ENCODE measurements at regions not wholly inside any gene's neighbourhood (a gene's known extent, or its start where the extent isn't known, plus 50 kb on each side); places are given as distances from the start of the nearest gene placed in this dataset.

- no CpG with 5 or more reads among the region's 2 CpGs for WGBS (ENCODE audit: extremely low coverage, insufficient read length, low lambda C conversion rate)
- Histone ChIP-seq H3T11ph (ENCODE audit: low read length) (no peak overlapping the region), H4K20me1 (ENCODE audit: control insufficient read depth, insufficient read depth, insufficient read length) (no peaks in the 10 kb centered on the region), H2AK5ac (ENCODE audit: insufficient read length, low read length) (no peak overlapping the region), H2BK20ac (ENCODE audit: low read depth, low read length, poor library complexity, severe bottlenecking) (no peak overlapping the region), H2BK12ac (ENCODE audit: insufficient read length, low read depth, low read length) (no peak overlapping the region), H3K4ac (ENCODE audit: low read depth, low read length) (no peak overlapping the region), H3K14ac (ENCODE audit: insufficient read depth, low read length) (no peak overlapping the region), H3K23me2 (ENCODE audit: insufficient read length, low read depth, low read length, poor library complexity, severe bottlenecking) (no peaks in the 10 kb centered on the region), H3K4me1 (ENCODE audit: insufficient read depth, low read length) (no peaks in the 10 kb centered on the region), H3K56ac (ENCODE audit: insufficient read length, low read depth, low read length) (no peak overlapping the region), H2BK15ac (ENCODE audit: low read depth, low read length) (no peak overlapping the region), H4K8ac (replicated peaks; ENCODE audit: insufficient read length, low read depth, low read length) (no peak overlapping the region), H3K23ac (ENCODE audit: insufficient read length, low read depth, low read length) (no peak overlapping the region), H3K9ac (ENCODE audit: extremely low read depth, insufficient read length, low read length) (no peak overlapping the region), H3K27ac (ENCODE audit: insufficient read length, low read depth, low read length) (no peak overlapping the region), H3K79me2 (ENCODE audit: insufficient read depth, low read length) (no peaks in the 10 kb centered on the region), H2BK5ac (ENCODE audit: insufficient read length, low read length) (no peak overlapping the region), H3K79me1 (ENCODE audit: insufficient read depth, low read depth, low read length, poor library complexity, severe bottlenecking) (no peaks in the 10 kb centered on the region), H4K91ac (ENCODE audit: insufficient read length, low read depth, low read length) (no peak overlapping the region), H3K9me3 (ENCODE audit: control insufficient read depth, low read depth, low read length) (no peaks in the 10 kb centered on the region), H2AFZ (ENCODE audit: low read length) (no peak overlapping the region), H3K18ac (ENCODE audit: insufficient read length, low read depth, low read length) (no peak overlapping the region), H3K27me3 (ENCODE audit: insufficient read depth, low read length) (no peaks in the 10 kb centered on the region), H2BK120ac (ENCODE audit: low read depth, low read length, poor library complexity, severe bottlenecking) (no peak overlapping the region), H3K4me2 (ENCODE audit: insufficient read depth, insufficient read length, low read length) (no peak overlapping the region), H4K5ac (ENCODE audit: insufficient read length, low read depth, low read length) (no peak overlapping the region)
- DNase-seq, result no peak
- peaks cover 34 to 50% of the 10 kb centered on the region in 2 experiments for H3K9me3 Mint-ChIP-seq
- H3K4me3 Mint-ChIP-seq, result no peak overlapping the region
- H3K27ac Mint-ChIP-seq, result no peak overlapping the region
- 0 out of 4 replicates have a peak, but pooled peaks cover 2 to 4% of the 10 kb centered on the region in 2 experiments for H3K4me1 Mint-ChIP-seq
- peaks cover 9 to 14% (median 10%) of the 10 kb centered on the region in 3 experiments; a peak in 6 of 7 replicates for H3K36me3 Mint-ChIP-seq (ENCODE audit: insufficient read depth in 1 of 3, low read depth in 3 of 3)
- H3K27me3 Mint-ChIP-seq (ENCODE audit: low read depth), result no peaks in the 10 kb centered on the region; the same call in 1 of the 2 replicates
- TF ChIP-seq CTCF (conservative IDR thresholded peaks at IDR 0.05), result no peak
Observed at GRCh38 chrX:82292803-82293202, 1090.9 kb downstream of the SH3BGRL start.
